Right renal cortex interstitium (tissue), 3 donors: ENCODE measurements at regions not wholly inside any gene's neighbourhood (a gene's known extent, or its start where the extent isn't known, plus 50 kb on each side); places are given as distances from the start of the nearest gene placed in this dataset.
"Not testable (repeated sequence)": the region's sequence is repeated elsewhere in the genome, so short reads cannot be mapped to it uniquely, and the experiment has no call there.

Experiments used
- DNase-seq, 3 donors: peaks; one replicate each; pipeline ENCODE4 v3.0.0-alpha.2; 2013; ENCODE audit warnings: low read depth in 3 of 3, low spot score in 2 of 3

GRCh38 chr4:17436047-17436749 lies 75.7 kb downstream of the QDPR start:
- DNase-seq, result not testable (repeated sequence)

- no peak for DNase-seq
These were observed 78.1 kb downstream of the QDPR start for GRCh38 chr4:17433827-17434226.

GRCh38 chr4:17427991-17428390 lies 83.9 kb downstream of the QDPR start:
- no peak for DNase-seq

GRCh38 chr4:17426222-17426621 lies 85.7 kb downstream of the QDPR start:
- DNase-seq, result no peak

GRCh38 chr4:17418010-17418409 lies 93.9 kb downstream of the QDPR start:
- no peak for DNase-seq

GRCh38 chr4:17414392-17414791 lies 97.5 kb downstream of the QDPR start:
- DNase-seq, result no peak

- DNase-seq, result no peak
These were observed 111.2 kb downstream of the QDPR start for GRCh38 chr4:17400686-17401085.

- no peak for DNase-seq
These were observed 113.1 kb downstream of the QDPR start for GRCh38 chr4:17398805-17399204.

GRCh38 chr4:17398035-17398434 lies 113.9 kb downstream of the QDPR start:
- DNase-seq, result no peak

- DNase-seq, result no peak
These were observed 114.3 kb downstream of the QDPR start for GRCh38 chr4:17397611-17398010.

- DNase-seq, result no peak
These were observed 126.5 kb downstream of the QDPR start for GRCh38 chr4:17385403-17385802.

GRCh38 chr4:17380347-17380746 lies 131.5 kb downstream of the QDPR start:
- DNase-seq, result no peak

GRCh38 chr4:17376205-17376604 lies 135.7 kb downstream of the QDPR start:
- DNase-seq, result no peak

- no peak for DNase-seq
These were observed 138.2 kb downstream of the QDPR start for GRCh38 chr4:17373666-17374065.

GRCh38 chr4:17370818-17371217 lies 141.1 kb downstream of the QDPR start:
- no peak for DNase-seq

GRCh38 chr4:17368408-17368807 lies 143.5 kb downstream of the QDPR start:
- no peak for DNase-seq

- no peak for DNase-seq
These were observed 144.7 kb downstream of the QDPR start for GRCh38 chr4:17367201-17367600.

- no peak for DNase-seq
These were observed 145.4 kb downstream of the QDPR start for GRCh38 chr4:17366496-17366895.

GRCh38 chr4:17362430-17362829 lies 149.5 kb downstream of the QDPR start:
- no peak for DNase-seq

- DNase-seq, result no peak
These were observed 153.6 kb downstream of the QDPR start for GRCh38 chr4:17358241-17358640.

GRCh38 chr4:17356926-17357325 lies 155.0 kb downstream of the QDPR start:
- no peak for DNase-seq

- DNase-seq, result no peak
These were observed 159.5 kb downstream of the QDPR start for GRCh38 chr4:17352357-17352756.

GRCh38 chr4:17347445-17347844 lies 164.4 kb downstream of the QDPR start:
- DNase-seq, result no peak
